ENCODE measurements at regions not wholly inside any gene's neighbourhood (a gene's known extent, or its start where the extent isn't known, plus 50 kb on each side); places are given as distances from the start of the nearest gene placed in this dataset.

GRCh38 chr10:31148951-31149350 lies 117.3 kb upstream of the ZNF438 start:
- H3K9me3 ChIP-seq, result no peaks in the 10 kb centered on the region
- no peak overlapping the region for H3K27ac ChIP-seq
- H3K4me1 ChIP-seq, result no peaks in the 10 kb centered on the region
- no peak for DNase-seq (ENCODE audit: low spot score in 2 of 2)
- intact Hi-C loops (cut with DNase I; ENCODE audit: low total_unique reads), result no loop called here
- TF ChIP-seq, protein P1, sequence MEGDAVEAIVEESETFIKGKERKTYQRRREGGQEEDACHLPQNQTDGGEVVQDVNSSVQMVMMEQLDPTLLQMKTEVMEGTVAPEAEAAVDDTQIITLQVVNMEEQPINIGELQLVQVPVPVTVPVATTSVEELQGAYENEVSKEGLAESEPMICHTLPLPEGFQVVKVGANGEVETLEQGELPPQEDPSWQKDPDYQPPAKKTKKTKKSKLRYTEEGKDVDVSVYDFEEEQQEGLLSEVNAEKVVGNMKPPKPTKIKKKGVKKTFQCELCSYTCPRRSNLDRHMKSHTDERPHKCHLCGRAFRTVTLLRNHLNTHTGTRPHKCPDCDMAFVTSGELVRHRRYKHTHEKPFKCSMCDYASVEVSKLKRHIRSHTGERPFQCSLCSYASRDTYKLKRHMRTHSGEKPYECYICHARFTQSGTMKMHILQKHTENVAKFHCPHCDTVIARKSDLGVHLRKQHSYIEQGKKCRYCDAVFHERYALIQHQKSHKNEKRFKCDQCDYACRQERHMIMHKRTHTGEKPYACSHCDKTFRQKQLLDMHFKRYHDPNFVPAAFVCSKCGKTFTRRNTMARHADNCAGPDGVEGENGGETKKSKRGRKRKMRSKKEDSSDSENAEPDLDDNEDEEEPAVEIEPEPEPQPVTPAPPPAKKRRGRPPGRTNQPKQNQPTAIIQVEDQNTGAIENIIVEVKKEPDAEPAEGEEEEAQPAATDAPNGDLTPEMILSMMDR (IDR thresholded peaks at IDR 0.05), result no peak
- TF ChIP-seq POLR2AphosphoS5 (IDR thresholded peaks at IDR 0.05) (no peak), POLR2A (IDR thresholded peaks at IDR 0.05) (no peak)
- H3K4me3 ChIP-seq, result no peak overlapping the region
- no peaks in the 10 kb centered on the region for H3K36me3 ChIP-seq
- H3K27me3 ChIP-seq, result no peaks in the 10 kb centered on the region

- H3K4me3 ChIP-seq, result no peak overlapping the region
- no peaks in the 10 kb centered on the region for H3K27me3 ChIP-seq
- H3K27ac ChIP-seq, result no peak overlapping the region
- TF ChIP-seq POLR2A (IDR thresholded peaks at IDR 0.05), result no peak
- TF ChIP-seq, protein P1 (IDR thresholded peaks at IDR 0.05), result no peak
- H3K36me3 ChIP-seq, result no peaks in the 10 kb centered on the region
- no peak for DNase-seq (ENCODE audit: low spot score in 2 of 2)
- no peaks in the 10 kb centered on the region for H3K9me3 ChIP-seq
- H3K4me1 ChIP-seq, result no peaks in the 10 kb centered on the region
- intact Hi-C loops (cut with DNase I; ENCODE audit: low total_unique reads), result no loop called here
Observed at GRCh38 chr10:31149835-31150512, 118.3 kb upstream of the ZNF438 start.

GRCh38 chr10:31151301-31151700 lies 119.6 kb upstream of the ZNF438 start:
- TF ChIP-seq, protein P1 (IDR thresholded peaks at IDR 0.05), result no peak
- no peak for TF ChIP-seq POLR2AphosphoS5 (IDR thresholded peaks at IDR 0.05)
- TF ChIP-seq POLR2A (IDR thresholded peaks at IDR 0.05), result no peak
- intact Hi-C loops (cut with DNase I; ENCODE audit: low total_unique reads), result loop anchor here (1.0 kb wide), 1 partner anchor 9 kb away; no protein-coding TSS in a partner anchor
- Histone ChIP-seq H3K27ac (no peak overlapping the region), H3K9me3 (no peaks in the 10 kb centered on the region), H3K4me3 (no peak overlapping the region), H3K36me3 (no peaks in the 10 kb centered on the region), H3K27me3 (no peaks in the 10 kb centered on the region), H3K4me1 (no peaks in the 10 kb centered on the region)
- DNase-seq (ENCODE audit: low spot score in 2 of 2), result no peak

DNA sequence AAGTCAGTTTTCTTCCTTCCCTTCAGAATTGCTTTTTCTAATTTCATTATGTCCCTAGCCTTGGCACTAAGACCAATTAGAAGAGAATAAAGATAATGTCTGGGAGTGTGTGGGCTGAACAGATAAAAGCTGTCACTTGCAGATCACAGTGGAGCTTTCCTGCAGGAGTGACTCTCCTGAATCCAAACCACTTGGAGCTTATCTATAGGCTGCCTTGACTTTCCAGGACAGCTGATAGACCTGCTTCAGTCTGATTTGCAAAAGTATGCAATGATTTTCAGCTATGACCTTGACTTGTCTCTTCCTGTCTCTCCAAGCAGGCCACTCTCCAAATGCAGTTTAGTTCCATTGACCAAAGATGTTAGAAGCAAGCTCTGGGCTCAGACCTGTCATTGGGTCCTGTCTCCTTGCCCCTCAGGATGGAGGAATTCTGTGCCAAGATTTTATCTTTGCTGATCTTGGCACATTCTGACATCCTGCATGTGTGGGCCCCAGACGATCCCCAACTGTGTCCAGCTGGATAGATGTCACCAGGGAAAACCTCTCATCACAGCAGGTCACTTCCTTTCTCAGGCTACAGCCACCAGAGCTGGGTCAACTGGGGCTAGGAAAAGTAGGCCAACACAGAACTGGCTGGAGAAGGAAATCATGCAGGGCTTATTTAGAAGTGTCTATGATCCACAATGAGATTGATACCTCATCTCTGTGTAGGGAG lies 120.9 kb upstream of the ZNF438 start:
- Histone ChIP-seq H3K36me3 (no peaks in the 10 kb centered on the region), H3K4me3 (no peak overlapping the region), H3K27me3 (no peaks in the 10 kb centered on the region), H3K27ac (no peak overlapping the region), H3K9me3 (no peaks in the 10 kb centered on the region), H3K4me1 (no peaks in the 10 kb centered on the region)
- no peak for TF ChIP-seq POLR2A (IDR thresholded peaks at IDR 0.05)
- no peak for TF ChIP-seq POLR2AphosphoS5 (IDR thresholded peaks at IDR 0.05)
- TF ChIP-seq, protein P1 (IDR thresholded peaks at IDR 0.05), result no peak
- DNase-seq (ENCODE audit: low spot score in 2 of 2), result no peak
- intact Hi-C loops (cut with DNase I; ENCODE audit: low total_unique reads), result no loop called here

GRCh38 chr10:31153161-31153560 lies 121.5 kb upstream of the ZNF438 start:
- DNase-seq (ENCODE audit: low spot score in 2 of 2), result no peak
- Histone ChIP-seq H3K4me1 (no peaks in the 10 kb centered on the region), H3K27me3 (no peaks in the 10 kb centered on the region), H3K9me3 (no peaks in the 10 kb centered on the region), H3K4me3 (no peak overlapping the region), H3K27ac (no peak overlapping the region), H3K36me3 (no peaks in the 10 kb centered on the region)
- TF ChIP-seq, protein P1 (IDR thresholded peaks at IDR 0.05), result no peak
- TF ChIP-seq POLR2AphosphoS5 (IDR thresholded peaks at IDR 0.05) (no peak), POLR2A (IDR thresholded peaks at IDR 0.05) (no peak)
- intact Hi-C loops (cut with DNase I; ENCODE audit: low total_unique reads), result no loop called here
